B cell (primary cell): ENCODE measurements at regions not wholly inside any gene's neighbourhood (a gene's known extent, or its start where the extent isn't known, plus 50 kb on each side); places are given as distances from the start of the nearest gene placed in this dataset.

Source experiments
- ATAC-seq: fragments of 200-7000 bp; cut with Tn5 transposase; one replicate; pipeline ENCODE4 v1.10.0; 2021; ENCODE audit warnings: low read depth, mild to moderate bottlenecking, moderate number of reproducible peaks, moderate library complexity
- CTCF ChIA-PET: fragments of 350-600 bp; sonication (Branson Sonifier 250); formaldehyde crosslinking; loops from one replicate; lab custom pipeline; 2021; ENCODE audit warnings: antibody characterized with exemption, inconsistent platforms; lab: Charles Lee
- POLR2A ChIA-PET: fragments of 350-600 bp; sonication (Branson Sonifier 250); formaldehyde crosslinking; loops from one replicate; lab custom pipeline; 2021; ENCODE audit warnings: antibody characterized with exemption; lab: Charles Lee
- DNase-seq: peaks from one replicate; pipeline ENCODE4 v3.0.0; 2013
- H2AFZ ChIP-seq: 2 replicates; pipeline ENCODE4 v1.6.1; 2012; ENCODE audit warnings: mild to moderate bottlenecking, low read depth, low read length; ENCODE audit not compliant: insufficient read depth, poor library complexity, severe bottlenecking
- H3K27ac ChIP-seq, 2 donors: 1 replicate in 1 of 2; 2 replicates in 1 of 2; pipeline ENCODE4 v1.5.1; 2012 to 2013; ENCODE audit warnings: low read length in 2 of 2, mild to moderate bottlenecking in 2 of 2, moderate library complexity in 1 of 2
- H3K27me3 ChIP-seq, 4 experiments: fragments of 200-600 bp in 1 of 4; sonication (generic) in 1 of 4; replicated peaks in 1 of 4; 1 replicate in 2 of 4; 2 replicates in 2 of 4; pipeline versions ENCODE4 v1.6.1 to v1.7.0; 2013 to 2016; ENCODE audit warnings: low read length in 3 of 4, mild to moderate bottlenecking in 2 of 4, mixed read lengths in 1 of 4, moderate library complexity in 1 of 4; ENCODE audit not compliant: insufficient read depth in 4 of 4, control insufficient read depth in 3 of 4; ENCODE audit errors: control extremely low read depth in 1 of 4
- H3K36me3 ChIP-seq, 2 experiments: replicated peaks in 1 of 2; 1 replicate in 1 of 2; 2 replicates in 1 of 2; pipeline versions ENCODE4 v1.6.1 to v1.7.1; 2013; ENCODE audit warnings: low read length in 1 of 2; ENCODE audit not compliant: insufficient read depth in 2 of 2, control insufficient read depth in 1 of 2; ENCODE audit errors: control extremely low read depth in 1 of 2, extremely low read depth in 1 of 2
- H3K4me1 ChIP-seq, 2 donors: fragments of 200-600 bp in 1 of 2; sonication (generic) in 1 of 2; 1 replicate in 1 of 2; 2 replicates in 1 of 2; pipeline versions ENCODE4 v1.5.1 to v1.6.1; 2013 to 2017; ENCODE audit warnings: low read length in 2 of 2; ENCODE audit not compliant: control insufficient read depth in 2 of 2, insufficient read depth in 2 of 2
- H3K4me2 ChIP-seq: replicated peaks from 2 replicates; pipeline ENCODE3; 2012; ENCODE audit warnings: mild to moderate bottlenecking, low read depth, low read length; ENCODE audit not compliant: poor library complexity, severe bottlenecking
- H3K4me3 ChIP-seq, 5 experiments: fragments of 200-600 bp in 1 of 5; sonication (generic) in 1 of 5; 1 replicate in 3 of 5; 2 replicates in 2 of 5; pipeline versions ENCODE4 v1.5.1 to v1.7.0; 2011 to 2016; ENCODE audit warnings: low read length in 4 of 5, mild to moderate bottlenecking in 4 of 5, low read depth in 2 of 5, control low read depth in 1 of 5, moderate library complexity in 1 of 5; ENCODE audit not compliant: insufficient read depth in 1 of 5; ENCODE audit errors: control extremely low read depth in 1 of 5, extremely low read depth in 1 of 5
- H3K79me2 ChIP-seq: fragments of 200-600 bp; sonication (generic); one replicate; pipeline ENCODE4 v1.6.0; 2016; ENCODE audit warnings: low read length; ENCODE audit not compliant: control insufficient read depth, insufficient read depth
- H3K9ac ChIP-seq: fragments of 200-600 bp; sonication (generic); 2 replicates; pipeline ENCODE4 v1.6.1; 2017; ENCODE audit warnings: mild to moderate bottlenecking, low read length, moderate library complexity
- H3K9me3 ChIP-seq, 3 donors: one replicate each; pipeline versions ENCODE4 v1.6.1 to v1.7.1; 2013; ENCODE audit warnings: low read length in 2 of 3; ENCODE audit not compliant: control insufficient read depth in 2 of 3, insufficient read depth in 1 of 3; ENCODE audit errors: control extremely low read depth in 1 of 3
- H4K20me1 ChIP-seq: 2 replicates; pipeline ENCODE4 v1.6.0; 2012; ENCODE audit warnings: mild to moderate bottlenecking, low read length; ENCODE audit not compliant: insufficient read depth, control insufficient read depth, poor library complexity, severe bottlenecking
- H3K27ac Mint-ChIP-seq: one replicate; pipeline ENCODE4 v1.8.0; 2021; ENCODE audit warnings: mixed read lengths
- H3K27me3 Mint-ChIP-seq: one replicate; pipeline ENCODE4 v1.8.0; 2021; ENCODE audit warnings: mixed read lengths
- H3K4me1 Mint-ChIP-seq: one replicate; pipeline ENCODE4 v1.8.0; 2021; ENCODE audit warnings: mixed read lengths
- H3K4me3 Mint-ChIP-seq: one replicate; pipeline ENCODE4 v1.8.0; 2021; ENCODE audit warnings: mixed read lengths
- H3K9me3 Mint-ChIP-seq: one replicate; pipeline ENCODE4 v1.8.0; 2022; ENCODE audit warnings: mixed read lengths; ENCODE audit not compliant: insufficient read depth
- EZH2 ChIP-seq: IDR thresholded peaks from 2 replicates; pipeline ENCODE4 v1.6.1; 2012; ENCODE audit warnings: borderline replicate concordance, low read depth, mild to moderate bottlenecking, moderate library complexity, low read length; ENCODE audit not compliant: insufficient read depth, poor library complexity, severe bottlenecking
- WGBS: methylation state at CpG from one replicate; pipeline ENCODE4 v1.1.5; 2013; ENCODE audit warnings: missing lambda C conversion rate; ENCODE audit not compliant: insufficient coverage; 5-methylcytosine and 5-hydroxymethylcytosine counted together
- intact Hi-C: fragments of 100-400 bp; cut with micrococcal nuclease; formaldehyde crosslinking; loops from one replicate; pipeline ENCODE4 v1.10.0; 2022
- TF ChIP-seq, protein P1 (sequence below): fragments of 200-600 bp; IDR thresholded peaks from one replicate; pipeline ENCODE4 v1.8.0; 2022; ENCODE audit warnings: antibody characterized with exemption, mild to moderate bottlenecking

DNA sequence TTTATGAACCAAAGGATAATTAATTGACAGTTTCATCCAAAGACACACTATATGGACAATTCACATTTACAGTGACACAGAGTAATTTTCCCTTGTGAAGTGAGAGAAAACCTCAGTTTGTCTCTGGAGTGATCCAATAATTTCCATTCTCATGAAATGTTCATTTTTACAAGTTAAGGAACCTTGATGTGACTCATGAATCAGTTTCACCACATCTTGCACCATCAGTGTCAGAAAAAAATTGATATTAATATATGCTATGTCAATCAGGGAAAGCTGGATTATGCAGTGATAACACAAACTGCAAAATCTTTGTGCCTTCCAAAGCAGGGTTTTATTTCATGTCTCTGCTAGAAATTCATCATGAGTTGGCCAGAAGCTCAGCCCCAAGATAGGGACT lies 348.1 kb downstream of the ARPP21 start:
- H3K9me3 Mint-ChIP-seq: no peaks in the 10 kb centered on the region
- DNase-seq (no peak), ATAC-seq (no peak)
- H3K4me3 Mint-ChIP-seq: no peak overlapping the region
- H3K79me2 ChIP-seq: no peaks in the 10 kb centered on the region
- H2AFZ ChIP-seq: no peak overlapping the region
- CTCF ChIA-PET: no interaction called here
- H3K27ac ChIP-seq: no peak overlapping the region
- H3K27me3 Mint-ChIP-seq: no peaks in the 10 kb centered on the region
- H3K9me3 ChIP-seq: no peaks in the 10 kb centered on the region
- no peak overlapping the region for H3K9ac ChIP-seq
- H4K20me1 ChIP-seq: no peaks in the 10 kb centered on the region
- H3K4me1 ChIP-seq: no peaks in the 10 kb centered on the region
- H3K4me1 Mint-ChIP-seq: peaks cover under 1% of the 10 kb centered on the region
- POLR2A ChIA-PET: no interaction called here
- intact Hi-C loops: no loop called here
- H3K4me2 ChIP-seq: no peak overlapping the region
- H3K27ac Mint-ChIP-seq: no peak overlapping the region
- TF ChIP-seq, protein P1, sequence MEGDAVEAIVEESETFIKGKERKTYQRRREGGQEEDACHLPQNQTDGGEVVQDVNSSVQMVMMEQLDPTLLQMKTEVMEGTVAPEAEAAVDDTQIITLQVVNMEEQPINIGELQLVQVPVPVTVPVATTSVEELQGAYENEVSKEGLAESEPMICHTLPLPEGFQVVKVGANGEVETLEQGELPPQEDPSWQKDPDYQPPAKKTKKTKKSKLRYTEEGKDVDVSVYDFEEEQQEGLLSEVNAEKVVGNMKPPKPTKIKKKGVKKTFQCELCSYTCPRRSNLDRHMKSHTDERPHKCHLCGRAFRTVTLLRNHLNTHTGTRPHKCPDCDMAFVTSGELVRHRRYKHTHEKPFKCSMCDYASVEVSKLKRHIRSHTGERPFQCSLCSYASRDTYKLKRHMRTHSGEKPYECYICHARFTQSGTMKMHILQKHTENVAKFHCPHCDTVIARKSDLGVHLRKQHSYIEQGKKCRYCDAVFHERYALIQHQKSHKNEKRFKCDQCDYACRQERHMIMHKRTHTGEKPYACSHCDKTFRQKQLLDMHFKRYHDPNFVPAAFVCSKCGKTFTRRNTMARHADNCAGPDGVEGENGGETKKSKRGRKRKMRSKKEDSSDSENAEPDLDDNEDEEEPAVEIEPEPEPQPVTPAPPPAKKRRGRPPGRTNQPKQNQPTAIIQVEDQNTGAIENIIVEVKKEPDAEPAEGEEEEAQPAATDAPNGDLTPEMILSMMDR: no peak
- no peak for TF ChIP-seq EZH2
- no peaks in the 10 kb centered on the region for H3K36me3 ChIP-seq
- H3K27me3 ChIP-seq: no peaks in the 10 kb centered on the region
- no peak overlapping the region for H3K4me3 ChIP-seq

DNA sequence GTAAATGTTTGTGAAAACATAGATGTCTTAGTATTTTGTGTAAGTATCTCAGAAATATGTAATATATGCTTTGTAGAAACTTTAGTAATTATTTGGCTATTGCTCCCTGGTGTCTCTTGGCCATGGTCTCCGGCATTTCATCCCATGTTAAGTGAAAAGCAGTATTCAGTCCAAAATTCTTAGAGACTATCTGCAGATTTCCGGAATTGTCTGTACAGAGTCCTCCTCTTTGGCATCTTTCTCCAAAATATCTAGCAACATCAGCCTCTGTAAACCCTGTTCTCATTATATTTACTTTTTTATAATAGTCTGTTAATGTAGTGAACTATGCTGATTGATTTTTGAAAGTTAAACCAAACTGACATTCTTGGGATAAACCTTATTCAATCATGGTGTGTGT lies 352.7 kb downstream of the ARPP21 start:
- WGBS: 67% methylated on average over 1 of the region's 2 CpGs
- H3K9ac ChIP-seq: no peak overlapping the region
- TF ChIP-seq, protein P1: no peak
- no peak for TF ChIP-seq EZH2
- ChIA-PET POLR2A (no interaction called here), CTCF (no interaction called here)
- H3K79me2 ChIP-seq: no peaks in the 10 kb centered on the region
- H3K27ac ChIP-seq: no peak overlapping the region
- Mint-ChIP-seq H3K9me3 (peaks cover 3% of the 10 kb centered on the region), H3K27me3 (no peaks in the 10 kb centered on the region), H3K4me1 (no peaks in the 10 kb centered on the region), H3K4me3 (no peak overlapping the region), H3K27ac (no peak overlapping the region)
- H3K9me3 ChIP-seq: peaks cover 0 to 4% (median 2%) of the 10 kb centered on the region in 3 donors
- H3K36me3 ChIP-seq: no peaks in the 10 kb centered on the region
- no peak overlapping the region for H3K4me3 ChIP-seq
- ATAC-seq (no peak), DNase-seq (no peak)
- no peak overlapping the region for H3K4me2 ChIP-seq
- no peaks in the 10 kb centered on the region for H3K27me3 ChIP-seq
- H2AFZ ChIP-seq: no peak overlapping the region
- intact Hi-C loops: no loop called here
- no peaks in the 10 kb centered on the region for H4K20me1 ChIP-seq
- H3K4me1 ChIP-seq: no peaks in the 10 kb centered on the region
